CD4-positive, alpha-beta T cell treated with Interferon alpha-2 for 1 hour (primary cell): ENCODE measurements at regions not wholly inside any gene's neighbourhood (a gene's known extent, or its start where the extent isn't known, plus 50 kb on each side); places are given as distances from the start of the nearest gene placed in this dataset.
"Not testable (repeated sequence)": the region's sequence is repeated elsewhere in the genome, so short reads cannot be mapped to it uniquely, and the experiment has no call there.

ENCODE experiments used
- DNase-seq, 2 donors: peaks; one replicate each; pipeline ENCODE4 v3.0.0-alpha.2; 2020 to 2022

- DNase-seq: no peak
Observed at GRCh38 chr11:15821451-15821850, 534.9 kb downstream of the SOX6 start.

- DNase-seq: no peak
Observed at GRCh38 chr11:15824060-15824459, 532.3 kb downstream of the SOX6 start.

DNA sequence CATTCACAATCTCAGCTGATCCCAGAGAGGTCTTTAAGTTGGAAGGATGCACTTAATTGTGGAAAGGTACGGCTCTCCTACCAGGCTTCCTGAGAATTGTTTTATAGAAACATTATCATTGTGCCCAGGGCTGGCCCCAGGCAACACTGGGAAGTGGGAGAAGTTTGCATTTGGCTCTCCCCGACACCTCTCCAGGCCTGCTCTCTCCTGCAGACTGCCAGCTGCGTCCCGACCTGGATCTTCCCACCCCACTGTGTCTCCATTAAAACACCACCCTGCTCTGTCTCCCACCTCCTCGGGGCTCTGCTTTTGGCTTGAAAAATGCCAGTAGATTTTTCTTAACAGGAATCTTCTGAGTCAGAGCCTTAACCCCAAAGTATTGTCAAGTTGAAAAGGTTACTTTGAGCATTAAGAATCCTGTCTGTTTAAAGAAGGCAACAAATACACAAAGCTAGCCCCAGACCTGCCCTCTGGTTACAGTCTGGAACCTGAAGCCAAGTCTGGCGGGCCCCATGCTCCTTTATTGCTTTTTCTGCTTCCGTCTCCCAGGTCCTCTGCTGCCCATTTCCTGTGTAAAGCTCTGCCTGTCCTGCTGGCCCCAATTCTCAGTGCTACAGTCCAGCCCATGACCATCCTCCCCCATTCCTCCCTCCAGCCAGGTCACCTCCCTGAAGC lies 530.2 kb downstream of the SOX6 start:
- no peak for DNase-seq

DNA sequence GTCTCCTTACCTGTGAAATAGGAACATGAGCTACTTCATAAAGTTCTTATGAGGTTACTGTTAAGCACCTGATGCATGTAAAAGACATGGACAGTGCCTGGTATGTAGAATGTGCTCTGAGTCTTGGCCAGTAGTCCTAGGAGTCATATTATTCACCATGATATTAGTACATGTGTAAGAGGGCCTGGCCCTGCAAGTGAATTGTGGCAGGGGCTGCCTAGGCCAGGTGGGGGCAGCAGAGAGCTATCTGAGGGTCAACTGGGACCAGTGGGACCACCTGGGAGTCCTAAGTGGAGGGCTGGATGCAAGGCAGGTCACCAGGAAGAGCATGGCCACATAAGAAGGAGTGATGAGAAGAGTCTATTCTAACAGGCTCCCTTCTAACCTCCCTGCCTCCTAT lies 529.5 kb downstream of the SOX6 start:
- no peak for DNase-seq

GRCh38 chr11:15828215-15828853 lies 528.0 kb downstream of the SOX6 start:
- DNase-seq: no peak

DNA sequence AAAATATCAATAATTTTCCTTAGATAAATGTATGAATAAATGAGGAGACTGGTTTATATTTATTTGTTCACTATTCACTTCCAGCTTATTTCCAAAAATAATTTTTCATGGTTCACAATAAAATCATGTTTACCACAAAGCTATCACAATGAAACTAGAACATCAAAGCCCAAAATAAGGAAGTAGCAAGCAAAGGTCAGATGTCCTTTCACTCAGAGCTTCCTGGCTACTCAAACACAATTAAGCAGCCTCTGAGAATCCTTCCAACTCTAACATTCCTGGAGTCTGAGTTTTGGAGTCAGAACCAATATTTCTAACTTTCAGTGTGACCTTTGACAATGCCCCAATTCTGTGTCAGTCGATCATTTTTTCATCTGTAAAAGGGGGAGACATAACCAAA lies 527.0 kb downstream of the SOX6 start:
- DNase-seq: no peak

DNA sequence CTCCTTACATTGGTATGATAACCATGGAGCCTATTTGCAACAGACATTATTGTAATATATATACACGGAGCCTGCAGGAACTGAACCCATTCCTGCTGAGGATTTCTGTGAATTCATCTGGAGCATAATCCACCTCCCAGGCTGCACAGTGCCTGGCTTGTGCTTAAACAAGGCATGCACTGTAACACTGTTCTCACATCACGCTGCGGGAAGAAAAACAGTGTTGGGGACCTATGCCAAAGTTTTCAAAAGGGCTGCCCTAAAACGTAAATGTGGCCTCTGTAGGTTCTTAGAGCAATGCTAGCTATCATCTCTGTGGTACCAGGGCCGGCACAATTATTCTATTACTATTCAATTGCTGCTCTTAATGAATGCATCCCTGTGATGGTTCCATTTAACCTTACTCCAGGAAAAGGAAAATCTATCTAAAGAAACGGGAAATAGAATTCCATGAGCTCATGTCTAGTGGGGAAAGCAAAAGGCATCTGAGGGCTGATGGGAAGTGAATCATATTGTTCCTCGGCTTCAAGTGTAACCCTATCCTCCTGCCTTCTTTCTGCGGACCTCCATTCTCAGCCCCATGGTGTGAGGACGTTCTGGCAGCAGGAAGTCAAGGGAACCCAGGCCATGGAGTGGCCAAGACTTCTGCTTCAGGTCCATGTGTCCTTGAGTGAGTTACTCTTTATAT lies 525.5 kb downstream of the SOX6 start:
- DNase-seq: no peak

DNA sequence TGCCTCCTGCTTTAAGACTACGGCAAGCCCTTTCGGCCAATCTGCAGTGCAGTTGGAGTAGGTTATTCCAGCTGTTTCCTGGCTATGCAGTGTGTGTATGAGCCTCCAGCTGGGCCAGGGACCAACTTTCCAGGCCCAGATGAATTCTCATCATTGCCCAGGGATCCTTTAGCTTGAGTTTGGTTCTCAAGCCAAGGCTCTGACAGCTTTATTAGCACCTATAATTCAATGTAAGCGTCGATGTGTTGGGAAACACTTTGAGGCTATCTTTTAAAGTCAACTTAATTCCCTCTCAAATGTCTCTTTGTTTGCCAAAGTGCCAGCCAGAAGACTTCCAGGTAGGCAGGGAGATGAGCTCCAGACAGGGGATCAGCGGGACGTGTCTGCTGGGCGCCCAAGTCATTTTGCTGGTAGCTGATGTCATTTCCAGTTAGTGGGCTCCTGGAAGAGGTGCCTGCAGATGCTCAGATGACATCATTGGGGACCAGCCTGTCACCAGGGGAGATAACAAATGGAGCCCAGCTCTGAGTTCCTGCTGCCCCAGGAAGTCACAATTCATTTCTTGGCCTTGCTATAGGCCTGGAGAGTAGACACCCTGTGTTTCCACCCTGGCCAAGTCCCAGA lies 520.4 kb downstream of the SOX6 start:
- DNase-seq: no peak

GRCh38 chr11:15836795-15837194 lies 519.6 kb downstream of the SOX6 start:
- no peak for DNase-seq

- DNase-seq: no peak
Observed at GRCh38 chr11:15837901-15838489, 518.4 kb downstream of the SOX6 start.

DNA sequence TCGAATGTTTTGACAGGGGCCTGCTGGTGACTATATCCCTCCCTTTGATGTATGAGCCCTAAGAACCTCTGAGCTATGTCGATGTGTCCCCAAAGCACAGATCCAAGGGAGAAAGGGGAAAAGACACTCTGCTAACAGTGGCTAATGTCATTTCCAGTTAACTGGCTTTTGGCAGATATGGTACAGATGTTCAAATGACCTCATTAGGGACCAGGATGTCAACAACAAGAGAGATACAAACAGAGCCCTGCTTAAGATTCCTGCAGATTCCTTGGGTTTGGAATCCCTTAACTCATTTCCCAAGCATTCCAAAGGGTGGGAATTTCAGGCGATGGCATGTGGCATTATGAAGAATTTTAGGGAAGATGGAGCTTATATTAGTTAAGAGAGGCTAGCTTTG lies 517.3 kb downstream of the SOX6 start:
- DNase-seq: no peak

DNA sequence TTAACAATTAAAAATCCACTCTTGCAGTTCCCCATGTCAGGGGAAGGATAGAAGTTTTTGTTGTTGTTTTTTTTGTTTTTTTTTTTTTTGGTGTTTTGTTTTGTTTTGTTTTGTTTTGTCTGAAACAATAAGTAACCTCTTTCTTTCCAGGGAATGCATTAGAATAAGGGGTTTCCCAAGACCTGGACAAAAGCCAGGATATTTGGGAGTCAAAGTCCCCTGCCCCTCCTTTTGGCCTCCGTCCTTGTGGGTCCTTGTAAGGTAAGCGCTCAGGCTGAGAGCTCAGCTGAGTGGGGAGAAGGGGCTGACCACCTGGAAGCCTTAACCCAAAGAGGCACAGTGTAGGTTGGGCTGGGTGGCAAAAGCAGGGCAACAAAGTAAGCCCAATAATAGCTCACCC lies 515.4 kb downstream of the SOX6 start:
- no peak for DNase-seq

DNA sequence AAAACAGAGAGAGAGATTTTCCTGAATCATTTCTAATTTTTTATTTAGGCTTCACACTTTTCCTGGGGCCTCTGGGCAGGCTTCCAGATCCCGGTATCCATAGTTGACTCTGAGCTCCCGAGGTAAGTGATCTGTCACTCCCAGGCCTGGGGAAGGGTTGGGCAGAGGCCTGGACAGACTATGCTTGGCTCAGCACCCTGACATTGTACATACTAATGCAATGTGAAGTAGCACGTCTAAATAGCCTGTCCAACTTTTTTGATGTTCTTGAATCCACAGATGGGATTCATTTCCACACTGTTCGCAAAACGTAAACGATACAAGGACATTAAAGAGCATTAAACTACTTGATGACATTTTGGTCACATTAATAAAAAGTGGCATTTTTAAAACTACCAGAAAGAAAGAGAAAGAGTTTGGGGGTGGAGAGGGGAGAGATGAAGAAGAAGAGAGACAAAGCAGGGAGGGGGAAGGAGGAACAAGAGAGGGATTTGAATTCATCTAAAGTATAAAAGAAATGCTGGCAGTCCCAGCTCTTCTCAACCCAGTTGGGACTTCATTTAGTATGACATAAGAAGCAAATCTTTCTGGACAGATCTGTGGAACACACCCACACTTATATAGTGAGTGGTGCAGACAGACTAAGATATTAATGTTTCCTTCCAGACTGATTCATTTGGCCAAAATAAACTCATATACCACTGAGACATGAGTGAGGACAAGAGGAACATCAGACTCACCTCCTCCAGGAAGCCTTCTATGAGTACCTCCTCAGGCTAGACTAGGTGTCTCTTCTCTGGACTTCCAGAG lies 514.2 kb downstream of the SOX6 start:
- DNase-seq: no peak

DNA sequence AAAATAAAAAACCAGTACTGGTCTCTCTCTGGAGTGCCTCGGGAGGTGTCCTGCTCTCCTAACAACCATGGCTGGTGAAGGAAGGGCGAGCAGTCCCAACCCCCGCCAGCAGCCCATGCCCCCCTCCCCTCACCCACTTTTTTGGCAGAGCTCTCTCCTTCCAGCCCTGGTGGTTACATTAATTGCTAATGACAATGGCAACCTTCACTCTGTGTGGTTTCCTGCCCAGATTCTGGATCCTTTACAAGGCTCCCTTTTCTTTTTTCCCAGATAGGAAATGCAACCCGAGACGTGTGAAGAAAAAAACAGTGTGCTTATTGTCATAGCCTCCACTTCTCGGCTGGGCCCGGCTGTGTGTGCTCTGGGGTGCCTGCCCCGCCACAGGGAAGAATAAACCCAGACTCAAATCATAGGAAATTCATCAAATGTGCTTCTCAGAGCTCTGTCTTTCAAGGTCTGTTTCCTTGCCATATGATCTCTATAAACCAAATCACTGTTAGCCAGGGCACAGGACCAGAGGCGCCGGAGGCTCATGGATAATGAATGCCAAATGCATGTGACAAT lies 513.0 kb downstream of the SOX6 start:
- DNase-seq: no peak

- no peak for DNase-seq
Observed at GRCh38 chr11:15845261-15845660, 511.1 kb downstream of the SOX6 start.

- no peak for DNase-seq
Observed at GRCh38 chr11:15848631-15849168, 507.6 kb downstream of the SOX6 start.

DNA sequence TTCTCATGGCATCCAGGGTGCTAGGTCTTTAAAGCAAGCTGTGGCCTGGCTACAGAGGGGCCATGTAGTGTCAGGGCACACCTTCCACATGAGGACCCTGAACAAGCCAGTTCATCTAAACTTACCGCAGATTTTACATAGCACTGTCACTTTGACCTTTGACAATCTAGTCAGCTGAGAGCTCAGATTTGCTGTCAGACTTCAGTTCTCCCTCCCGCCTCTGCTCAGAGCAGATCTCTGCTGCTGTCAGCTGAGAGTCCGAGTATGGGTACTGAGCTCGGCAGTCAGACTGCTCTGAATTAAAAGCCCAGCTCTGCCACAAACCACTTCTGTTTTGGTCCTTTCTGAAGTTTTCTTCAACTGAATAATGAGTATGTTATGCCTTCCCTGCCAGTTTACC lies 507.1 kb downstream of the SOX6 start:
- DNase-seq: no peak

- DNase-seq: not testable (repeated sequence)
Observed at GRCh38 chr11:15850335-15850734, 506.0 kb downstream of the SOX6 start.

GRCh38 chr11:15851051-15851498 lies 505.3 kb downstream of the SOX6 start:
- DNase-seq: no peak

DNA sequence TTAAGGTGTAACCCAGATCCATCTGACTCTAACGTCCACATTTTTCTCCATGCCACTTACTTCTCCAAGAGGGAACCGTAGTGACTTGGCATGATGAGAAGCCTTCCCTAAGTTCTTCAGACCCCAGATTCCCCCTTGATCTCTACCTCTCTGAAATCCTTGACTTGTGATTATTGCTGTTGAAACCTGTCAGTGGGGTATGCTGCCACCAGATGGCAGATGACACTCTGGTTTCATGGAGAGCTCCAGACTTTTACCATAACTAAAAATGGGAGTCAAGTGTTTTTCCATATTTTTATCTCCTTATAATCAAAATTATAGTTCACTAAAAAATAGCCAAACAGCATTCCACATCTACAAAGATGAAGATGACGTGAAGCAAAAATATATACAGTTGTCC lies 504.2 kb downstream of the SOX6 start:
- no peak for DNase-seq

DNA sequence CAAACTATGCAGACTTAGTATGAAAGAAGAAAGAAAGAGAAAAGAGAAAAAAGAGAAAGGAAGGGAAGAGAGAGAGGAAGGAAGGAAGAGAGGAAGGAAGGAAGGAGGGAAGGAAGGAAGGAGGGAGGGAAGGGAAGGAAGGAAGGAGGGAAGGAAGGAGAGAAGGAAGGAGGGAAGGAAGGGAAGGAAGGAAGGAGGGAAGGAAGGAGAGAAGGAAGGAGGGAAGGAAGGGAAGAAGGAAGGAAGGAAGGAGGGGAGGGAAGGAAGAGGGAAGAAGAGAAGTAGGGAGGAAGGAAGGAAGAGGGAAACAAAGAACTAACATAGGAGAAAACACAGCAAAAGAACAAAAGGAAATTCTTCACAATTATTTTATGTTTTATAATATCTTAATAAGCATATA lies 502.1 kb downstream of the SOX6 start:
- no peak for DNase-seq

DNA sequence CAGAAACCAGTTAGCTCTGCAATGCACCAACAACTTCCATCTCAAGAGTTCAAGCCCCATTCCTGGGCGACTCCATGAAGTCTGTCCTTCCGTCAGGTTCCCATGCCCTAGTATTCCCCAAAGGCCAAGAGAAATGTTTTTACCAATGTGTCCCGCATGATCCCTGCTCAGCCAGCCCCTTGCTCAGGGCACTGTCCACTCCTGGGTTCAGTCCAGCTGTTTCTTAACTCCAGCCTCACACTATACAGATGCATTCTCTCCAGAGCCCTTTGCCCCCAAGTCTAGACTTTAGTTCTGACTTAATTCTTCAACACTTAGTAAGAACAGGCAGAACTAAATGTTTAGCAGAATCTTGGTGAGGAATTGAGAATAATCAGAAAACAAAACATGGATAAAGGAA lies 497.5 kb downstream of the SOX6 start:
- no peak for DNase-seq
